ENCODE measurements at regions not wholly inside any gene's neighbourhood (a gene's known extent, or its start where the extent isn't known, plus 50 kb on each side); places are given as distances from the start of the nearest gene placed in this dataset.

GRCh38 chr16:22732400-22732799 lies 81.6 kb upstream of the HS3ST2 start:
- H3K4me3 ChIP-seq (ENCODE audit: low read depth, low read length) = no peak overlapping the region

GRCh38 chr16:22732959-22733358 lies 81.0 kb upstream of the HS3ST2 start:
- DNase-seq (ENCODE audit: low read depth, low spot score) = no peak
- in situ Hi-C loops (cut with HindIII; ENCODE audit: low sequenced_read_pairs) = no loop called here
- TF ChIP-seq CTCF (IDR thresholded peaks at IDR 0.05; ENCODE audit: low read depth, low read length) = no peak
- H3K4me3 ChIP-seq (ENCODE audit: low read depth, low read length) = no peak overlapping the region

More at GRCh38 chr16:22732400-22732799, 81.6 kb upstream of the HS3ST2 start:
- TF ChIP-seq CTCF (IDR thresholded peaks at IDR 0.05; ENCODE audit: low read depth, low read length) = no peak
- in situ Hi-C loops (cut with HindIII; ENCODE audit: low sequenced_read_pairs) = no loop called here
- DNase-seq (ENCODE audit: low read depth, low spot score) = no peak

GRCh38 chr16:22734368-22734767 lies 79.6 kb upstream of the HS3ST2 start:
- DNase-seq (ENCODE audit: low read depth, low spot score) = no peak
- no peak overlapping the region for H3K4me3 ChIP-seq (ENCODE audit: low read depth, low read length)
- no peak for TF ChIP-seq CTCF (IDR thresholded peaks at IDR 0.05; ENCODE audit: low read depth, low read length)
- in situ Hi-C loops (cut with HindIII; ENCODE audit: low sequenced_read_pairs) = no loop called here

- no peak for DNase-seq (ENCODE audit: low read depth, low spot score)
- TF ChIP-seq CTCF (IDR thresholded peaks at IDR 0.05; ENCODE audit: low read depth, low read length) = no peak
- in situ Hi-C loops (cut with HindIII; ENCODE audit: low sequenced_read_pairs) = no loop called here
Measured at GRCh38 chr16:22736791-22737190, 77.2 kb upstream of the HS3ST2 start.

GRCh38 chr16:22739077-22739476 lies 74.9 kb upstream of the HS3ST2 start:
- no peak for DNase-seq (ENCODE audit: low read depth, low spot score)
- no peak overlapping the region for H3K4me3 ChIP-seq (ENCODE audit: low read depth, low read length)
- no peak for TF ChIP-seq CTCF (IDR thresholded peaks at IDR 0.05; ENCODE audit: low read depth, low read length)
- in situ Hi-C loops (cut with HindIII; ENCODE audit: low sequenced_read_pairs) = no loop called here

More at GRCh38 chr16:22736791-22737190, 77.2 kb upstream of the HS3ST2 start:
- no peak overlapping the region for H3K4me3 ChIP-seq (ENCODE audit: low read depth, low read length)

GRCh38 chr16:22743401-22743800 lies 70.6 kb upstream of the HS3ST2 start:
- H3K4me3 ChIP-seq (ENCODE audit: low read depth, low read length) = no peak overlapping the region
- no peak for DNase-seq (ENCODE audit: low read depth, low spot score)
- TF ChIP-seq CTCF (IDR thresholded peaks at IDR 0.05; ENCODE audit: low read depth, low read length) = no peak
- in situ Hi-C loops (cut with HindIII; ENCODE audit: low sequenced_read_pairs) = no loop called here

Measured in astrocyte of the spinal cord (primary cell).